ENCODE measurements at regions not wholly inside any gene's neighbourhood (a gene's known extent, or its start where the extent isn't known, plus 50 kb on each side); places are given as distances from the start of the nearest gene placed in this dataset.

DNA sequence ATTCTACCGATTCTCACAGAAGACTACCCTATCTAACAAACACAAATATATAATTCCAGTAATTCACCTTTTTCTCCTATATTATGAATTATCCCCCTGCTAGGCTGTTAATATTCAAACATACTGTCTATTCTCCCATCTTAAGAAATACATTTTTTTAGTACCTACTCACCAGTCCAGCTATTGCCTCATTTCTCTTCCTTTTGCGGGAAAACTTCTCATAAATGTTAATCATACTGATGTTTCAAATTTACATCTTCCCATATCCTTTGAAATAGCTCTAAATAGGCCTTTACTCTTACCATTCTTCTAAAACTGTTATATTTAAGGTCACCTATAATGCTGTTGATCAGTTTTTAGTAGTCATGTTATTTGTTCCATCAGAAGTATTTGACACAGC is 759.1 kb upstream of the SLIT2 start:
- TF ChIP-seq POLR2A (IDR thresholded peaks at IDR 0.05) (no peak), POLR2AphosphoS5 (IDR thresholded peaks at IDR 0.05) (no peak)
- TF ChIP-seq, protein P1, sequence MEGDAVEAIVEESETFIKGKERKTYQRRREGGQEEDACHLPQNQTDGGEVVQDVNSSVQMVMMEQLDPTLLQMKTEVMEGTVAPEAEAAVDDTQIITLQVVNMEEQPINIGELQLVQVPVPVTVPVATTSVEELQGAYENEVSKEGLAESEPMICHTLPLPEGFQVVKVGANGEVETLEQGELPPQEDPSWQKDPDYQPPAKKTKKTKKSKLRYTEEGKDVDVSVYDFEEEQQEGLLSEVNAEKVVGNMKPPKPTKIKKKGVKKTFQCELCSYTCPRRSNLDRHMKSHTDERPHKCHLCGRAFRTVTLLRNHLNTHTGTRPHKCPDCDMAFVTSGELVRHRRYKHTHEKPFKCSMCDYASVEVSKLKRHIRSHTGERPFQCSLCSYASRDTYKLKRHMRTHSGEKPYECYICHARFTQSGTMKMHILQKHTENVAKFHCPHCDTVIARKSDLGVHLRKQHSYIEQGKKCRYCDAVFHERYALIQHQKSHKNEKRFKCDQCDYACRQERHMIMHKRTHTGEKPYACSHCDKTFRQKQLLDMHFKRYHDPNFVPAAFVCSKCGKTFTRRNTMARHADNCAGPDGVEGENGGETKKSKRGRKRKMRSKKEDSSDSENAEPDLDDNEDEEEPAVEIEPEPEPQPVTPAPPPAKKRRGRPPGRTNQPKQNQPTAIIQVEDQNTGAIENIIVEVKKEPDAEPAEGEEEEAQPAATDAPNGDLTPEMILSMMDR (IDR thresholded peaks at IDR 0.05) = no peak
